ENCODE measurements at regions not wholly inside any gene's neighbourhood (a gene's known extent, or its start where the extent isn't known, plus 50 kb on each side); places are given as distances from the start of the nearest gene placed in this dataset.
"Not testable (repeated sequence)": the region's sequence is repeated elsewhere in the genome, so short reads cannot be mapped to it uniquely, and the experiment has no call there.

DNA sequence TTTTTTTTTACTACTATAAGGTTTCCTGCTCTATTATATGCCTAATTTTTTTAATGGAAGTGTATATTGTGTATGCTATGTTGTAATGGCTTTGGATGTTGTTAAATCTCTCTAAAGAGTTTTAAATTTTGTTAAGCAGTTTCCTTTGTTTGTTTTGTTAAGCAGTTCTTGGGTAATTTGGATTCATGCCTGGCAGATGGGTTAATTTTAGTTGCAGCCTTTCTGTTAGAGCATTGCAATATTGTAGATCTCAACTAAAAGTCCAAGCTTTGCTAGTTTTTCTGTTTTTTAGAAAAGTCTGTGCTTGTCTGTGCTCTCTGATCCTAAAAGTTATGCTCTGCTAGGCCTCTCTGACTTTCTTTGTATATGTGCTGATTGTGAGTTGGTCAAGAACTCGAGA is 1229.0 kb upstream of the NRXN1 start:
- no peaks in the 10 kb centered on the region for H3K4me1 ChIP-seq (ENCODE audit: insufficient read depth)
- H3F3A ChIP-seq (ENCODE audit: insufficient read depth) = no peaks in the 10 kb centered on the region
- H3K9ac ChIP-seq = no peak overlapping the region
- no peaks in the 10 kb centered on the region for H4K20me1 ChIP-seq (ENCODE audit: insufficient read depth)
- H3K27me3 ChIP-seq (replicated peaks; ENCODE audit: insufficient read depth) = no peaks in the 10 kb centered on the region
- H3K79me2 ChIP-seq (ENCODE audit: insufficient read depth) = no peaks in the 10 kb centered on the region
- in situ Hi-C loops (cut with MboI) = no loop called here
- H3K4me3 ChIP-seq = no peak overlapping the region
- H2AFZ ChIP-seq = no peak overlapping the region
- no peak overlapping the region for H3K4me2 ChIP-seq (ENCODE audit: unreplicated experiment)
- WGBS, 2 experiments (ENCODE audit: low coverage in 1 of 2, low lambda C conversion rate in 2 of 2, missing lambda C conversion rate in 2 of 2) = 5% methylated on average over 1 of the region's 1 CpG
- DNase-seq = no peak
- no peaks in the 10 kb centered on the region for H3K9me2 ChIP-seq (ENCODE audit: insufficient read depth)
- TF ChIP-seq EZH2 (IDR thresholded peaks at IDR 0.05; ENCODE audit: insufficient read depth, poor library complexity, severe bottlenecking) (no peak), EZH2phosphoT487 (IDR thresholded peaks at IDR 0.05; ENCODE audit: insufficient read depth, low read depth) (no peak)
- no peaks in the 10 kb centered on the region for H3K9me3 ChIP-seq (ENCODE audit: low read depth)
- no peaks in the 10 kb centered on the region for H3K36me3 ChIP-seq (ENCODE audit: low read depth)
- no peak overlapping the region for H3K27ac ChIP-seq

DNA sequence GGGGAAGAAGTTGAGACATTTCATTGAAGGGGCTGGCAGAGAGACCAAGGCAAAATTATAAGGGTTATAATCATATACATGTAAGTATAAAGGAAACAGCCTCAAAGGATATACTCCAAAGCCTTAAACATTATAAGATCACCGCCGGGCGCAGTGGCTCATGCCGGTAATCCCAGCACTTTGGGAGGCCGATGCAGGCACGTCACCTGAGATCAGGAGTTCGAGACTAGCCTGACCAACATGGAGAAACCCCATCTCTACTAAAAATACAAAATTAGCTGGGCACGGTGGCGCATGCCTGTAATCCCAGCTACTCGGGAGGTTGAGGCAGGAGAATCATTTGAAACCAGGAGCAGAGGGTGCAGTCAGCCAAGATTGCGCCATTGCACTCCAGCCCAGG is 1227.0 kb upstream of the NRXN1 start:
- H3K9me2 ChIP-seq (ENCODE audit: insufficient read depth); H3K36me3 ChIP-seq (ENCODE audit: low read depth); H3K27ac ChIP-seq; in situ Hi-C loops (cut with MboI); H3K4me3 ChIP-seq; DNase-seq; H3F3A ChIP-seq (ENCODE audit: insufficient read depth); H3K4me1 ChIP-seq (ENCODE audit: insufficient read depth); H3K4me2 ChIP-seq (ENCODE audit: unreplicated experiment); H3K79me2 ChIP-seq (ENCODE audit: insufficient read depth); H2AFZ ChIP-seq; H4K20me1 ChIP-seq (ENCODE audit: insufficient read depth); H3K9ac ChIP-seq; H3K9me3 ChIP-seq (ENCODE audit: low read depth); H3K27me3 ChIP-seq (replicated peaks; ENCODE audit: insufficient read depth): not testable (repeated sequence)
- 49 to 55% methylated on average over 11 of the region's 11 CpGs for WGBS, 2 experiments (ENCODE audit: low coverage in 1 of 2, low lambda C conversion rate in 2 of 2, missing lambda C conversion rate in 2 of 2)

DNA sequence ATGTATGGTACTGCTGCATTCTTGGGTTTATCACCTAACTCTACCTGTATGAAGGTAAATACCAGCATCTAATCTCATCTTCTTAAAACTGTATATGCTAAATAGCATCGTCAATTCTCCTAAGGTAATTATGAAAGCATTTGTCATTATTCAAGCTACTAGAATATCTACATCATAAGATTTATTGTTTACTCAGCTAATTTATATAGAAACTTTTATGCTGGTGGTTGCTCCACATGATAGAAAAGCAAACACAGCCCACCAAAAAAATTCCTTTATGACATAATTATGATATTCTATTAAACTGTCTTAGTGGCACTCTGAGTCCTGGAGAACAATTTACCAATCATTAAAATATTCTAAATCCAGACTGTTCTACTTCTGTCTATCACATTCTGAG is 1226.1 kb upstream of the NRXN1 start:
- no peak overlapping the region for H3K4me3 ChIP-seq
- no peaks in the 10 kb centered on the region for H3K9me3 ChIP-seq (ENCODE audit: low read depth)
- H3K36me3 ChIP-seq (ENCODE audit: low read depth) = no peaks in the 10 kb centered on the region
- no peaks in the 10 kb centered on the region for H4K20me1 ChIP-seq (ENCODE audit: insufficient read depth)
- in situ Hi-C loops (cut with MboI) = no loop called here
- TF ChIP-seq EZH2 (IDR thresholded peaks at IDR 0.05; ENCODE audit: insufficient read depth, poor library complexity, severe bottlenecking) (no peak), EZH2phosphoT487 (IDR thresholded peaks at IDR 0.05; ENCODE audit: insufficient read depth, low read depth) (no peak)
- H3K4me1 ChIP-seq (ENCODE audit: insufficient read depth) = no peaks in the 10 kb centered on the region
- no peak overlapping the region for H3K4me2 ChIP-seq (ENCODE audit: unreplicated experiment)
- no peak overlapping the region for H2AFZ ChIP-seq
- no peaks in the 10 kb centered on the region for H3K9me2 ChIP-seq (ENCODE audit: insufficient read depth)
- no peaks in the 10 kb centered on the region for H3F3A ChIP-seq (ENCODE audit: insufficient read depth)
- H3K79me2 ChIP-seq (ENCODE audit: insufficient read depth) = no peaks in the 10 kb centered on the region
- no peak overlapping the region for H3K9ac ChIP-seq
- no peak overlapping the region for H3K27ac ChIP-seq
- 26 to 31% methylated on average over 1 of the region's 1 CpG for WGBS, 2 experiments (ENCODE audit: low coverage in 1 of 2, low lambda C conversion rate in 2 of 2, missing lambda C conversion rate in 2 of 2)
- no peak for DNase-seq
- no peaks in the 10 kb centered on the region for H3K27me3 ChIP-seq (replicated peaks; ENCODE audit: insufficient read depth)

DNA sequence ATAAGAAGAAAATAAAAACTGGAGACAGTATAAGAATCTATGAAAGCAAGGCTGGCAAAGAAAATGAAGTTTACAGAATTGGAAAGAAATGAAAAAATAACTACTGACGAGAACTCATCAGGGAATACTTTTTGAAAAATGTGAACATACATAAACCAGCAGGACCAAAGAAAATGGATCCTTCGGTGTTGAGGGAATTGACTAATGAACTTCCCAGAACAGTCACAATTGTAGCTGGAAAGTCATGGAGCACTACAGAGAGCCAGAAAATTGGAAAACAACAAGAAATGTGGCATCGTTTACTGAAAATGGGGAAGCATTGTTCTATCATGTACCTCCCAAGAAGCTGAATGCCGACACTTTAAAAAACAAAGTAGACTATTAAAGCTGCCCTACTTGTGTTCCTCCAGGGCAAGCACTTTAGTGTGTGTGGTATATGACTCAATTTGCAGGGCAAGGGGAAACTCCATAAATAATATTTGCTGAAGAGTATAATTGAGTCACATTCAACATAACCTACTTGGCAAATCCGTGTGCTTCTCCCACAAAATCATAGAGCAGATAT is 1221.6 kb upstream of the NRXN1 start:
- DNase-seq = no peak
- no peaks in the 10 kb centered on the region for H3K4me1 ChIP-seq (ENCODE audit: insufficient read depth)
- H3F3A ChIP-seq (ENCODE audit: insufficient read depth) = no peaks in the 10 kb centered on the region
- no peak overlapping the region for H2AFZ ChIP-seq
- no peaks in the 10 kb centered on the region for H3K36me3 ChIP-seq (ENCODE audit: low read depth)
- 15 to 16% methylated on average over 5 of the region's 5 CpGs for WGBS, 2 experiments (ENCODE audit: low coverage in 1 of 2, low lambda C conversion rate in 2 of 2, missing lambda C conversion rate in 2 of 2)
- no peak overlapping the region for H3K4me2 ChIP-seq (ENCODE audit: unreplicated experiment)
- no peaks in the 10 kb centered on the region for H3K9me2 ChIP-seq (ENCODE audit: insufficient read depth)
- no peaks in the 10 kb centered on the region for H3K9me3 ChIP-seq (ENCODE audit: low read depth)
- TF ChIP-seq EZH2phosphoT487 (IDR thresholded peaks at IDR 0.05; ENCODE audit: insufficient read depth, low read depth) (no peak), EZH2 (IDR thresholded peaks at IDR 0.05; ENCODE audit: insufficient read depth, poor library complexity, severe bottlenecking) (no peak)
- no peak overlapping the region for H3K4me3 ChIP-seq
- no peaks in the 10 kb centered on the region for H4K20me1 ChIP-seq (ENCODE audit: insufficient read depth)
- in situ Hi-C loops (cut with MboI) = no loop called here
- no peaks in the 10 kb centered on the region for H3K79me2 ChIP-seq (ENCODE audit: insufficient read depth)
- no peak overlapping the region for H3K9ac ChIP-seq
- H3K27me3 ChIP-seq (replicated peaks; ENCODE audit: insufficient read depth) = no peaks in the 10 kb centered on the region
- H3K27ac ChIP-seq = no peak overlapping the region

DNA sequence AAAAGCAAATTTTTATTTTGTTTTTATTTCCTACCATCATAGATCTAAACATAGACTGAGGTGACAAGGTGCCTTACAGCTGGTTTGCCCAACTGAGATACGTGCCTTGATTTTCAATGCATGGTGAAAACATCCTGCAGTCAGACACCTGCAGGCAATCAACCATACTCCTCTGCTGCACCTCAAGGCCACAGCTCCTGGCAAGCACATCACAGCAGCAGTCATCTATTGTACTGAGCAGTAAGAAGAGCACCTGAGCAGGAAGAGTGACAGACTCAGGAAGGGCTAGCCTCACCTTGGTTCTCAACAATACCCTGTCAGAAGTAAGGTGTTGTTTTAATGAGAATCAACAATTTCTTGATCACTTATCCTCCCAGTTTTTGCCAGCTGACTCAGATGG is 1206.8 kb upstream of the NRXN1 start:
- Histone ChIP-seq H3K9me3 (ENCODE audit: low read depth) (peaks cover 2% of the 10 kb centered on the region), H3K9ac (no peak overlapping the region), H3K9me2 (ENCODE audit: insufficient read depth) (no peaks in the 10 kb centered on the region), H3K4me3 (no peak overlapping the region), H4K20me1 (ENCODE audit: insufficient read depth) (no peaks in the 10 kb centered on the region), H3K27me3 (replicated peaks; ENCODE audit: insufficient read depth) (no peaks in the 10 kb centered on the region), H2AFZ (no peak overlapping the region), H3K27ac (no peak overlapping the region), H3K4me2 (ENCODE audit: unreplicated experiment) (no peak overlapping the region), H3K36me3 (ENCODE audit: low read depth) (no peaks in the 10 kb centered on the region), H3F3A (ENCODE audit: insufficient read depth) (no peaks in the 10 kb centered on the region), H3K79me2 (ENCODE audit: insufficient read depth) (no peaks in the 10 kb centered on the region), H3K4me1 (ENCODE audit: insufficient read depth) (no peaks in the 10 kb centered on the region)
- TF ChIP-seq EZH2 (IDR thresholded peaks at IDR 0.05; ENCODE audit: insufficient read depth, poor library complexity, severe bottlenecking) (no peak), EZH2phosphoT487 (IDR thresholded peaks at IDR 0.05; ENCODE audit: insufficient read depth, low read depth) (no peak)
- 26 to 28% methylated on average over 1 of the region's 1 CpG for WGBS, 2 experiments (ENCODE audit: low coverage in 1 of 2, low lambda C conversion rate in 2 of 2, missing lambda C conversion rate in 2 of 2)
- in situ Hi-C loops (cut with MboI) = no loop called here
- no peak for DNase-seq

Data from GM23248 (cell line).